ENCODE measurements at regions not wholly inside any gene's neighbourhood (a gene's known extent, or its start where the extent isn't known, plus 50 kb on each side); places are given as distances from the start of the nearest gene placed in this dataset.

GRCh38 chr15:96612917-96613316, 282.4 kb downstream of the NR2F2 start:
- WGBS: 89% methylated on average over 1 of the region's 1 CpG
- Histone ChIP-seq H3K9me3 (no peaks in the 10 kb centered on the region), H3K4me3 (no peak overlapping the region), H3K27ac (no peak overlapping the region), H3K36me3 (no peaks in the 10 kb centered on the region), H3K27me3 (replicated peaks; ENCODE audit: insufficient read depth) (no peaks in the 10 kb centered on the region), H3K4me1 (replicated peaks) (no peaks in the 10 kb centered on the region)
- DNase-seq (ENCODE audit: low spot score): no peak
- no peak for TF ChIP-seq CTCF (IDR thresholded peaks at IDR 0.05)
- TF ChIP-seq POLR2AphosphoS5 (IDR thresholded peaks at IDR 0.05): no peak
- TF ChIP-seq POLR2A (IDR thresholded peaks at IDR 0.05): no peak
- intact Hi-C loops (cut with DNase I): no loop called here

GRCh38 chr15:96619174-96619573, 288.7 kb downstream of the NR2F2 start:
- DNase-seq (ENCODE audit: low spot score): no peak

GRCh38 chr15:96622714-96623113, 292.2 kb downstream of the NR2F2 start:
- no peak overlapping the region for H3K27ac ChIP-seq
- no peaks in the 10 kb centered on the region for H3K4me1 ChIP-seq (replicated peaks)
- TF ChIP-seq POLR2A (IDR thresholded peaks at IDR 0.05) (no peak), CTCF (IDR thresholded peaks at IDR 0.05) (no peak), POLR2AphosphoS5 (IDR thresholded peaks at IDR 0.05) (no peak)
- intact Hi-C loops (cut with DNase I): no loop called here
- no peak for DNase-seq (ENCODE audit: low spot score)
- WGBS: 81% methylated on average over 6 of the region's 6 CpGs
- H3K36me3 ChIP-seq: no peaks in the 10 kb centered on the region
- no peak overlapping the region for H3K4me3 ChIP-seq
- no peaks in the 10 kb centered on the region for H3K27me3 ChIP-seq (replicated peaks; ENCODE audit: insufficient read depth)
- no peaks in the 10 kb centered on the region for H3K9me3 ChIP-seq

More at GRCh38 chr15:96619174-96619573, 288.7 kb downstream of the NR2F2 start:
- Histone ChIP-seq H3K36me3 (no peaks in the 10 kb centered on the region), H3K27me3 (replicated peaks; ENCODE audit: insufficient read depth) (no peaks in the 10 kb centered on the region), H3K4me3 (no peak overlapping the region), H3K4me1 (replicated peaks) (no peaks in the 10 kb centered on the region), H3K27ac (no peak overlapping the region), H3K9me3 (no peaks in the 10 kb centered on the region)
- intact Hi-C loops (cut with DNase I): no loop called here
- TF ChIP-seq POLR2AphosphoS5 (IDR thresholded peaks at IDR 0.05) (no peak), POLR2A (IDR thresholded peaks at IDR 0.05) (no peak), CTCF (IDR thresholded peaks at IDR 0.05) (no peak)
- 40% methylated on average over 6 of the region's 6 CpGs for WGBS

GRCh38 chr15:96625256-96625655, 294.8 kb downstream of the NR2F2 start:
- intact Hi-C loops (cut with DNase I): no loop called here
- TF ChIP-seq CTCF (IDR thresholded peaks at IDR 0.05) (no peak), POLR2AphosphoS5 (IDR thresholded peaks at IDR 0.05) (no peak), POLR2A (IDR thresholded peaks at IDR 0.05) (no peak)
- H3K27me3 ChIP-seq (replicated peaks; ENCODE audit: insufficient read depth): no peaks in the 10 kb centered on the region
- WGBS: 81% methylated on average over 4 of the region's 4 CpGs
- H3K4me1 ChIP-seq (replicated peaks): no peaks in the 10 kb centered on the region
- H3K4me3 ChIP-seq: no peak overlapping the region
- no peaks in the 10 kb centered on the region for H3K9me3 ChIP-seq
- DNase-seq (ENCODE audit: low spot score): no peak
- H3K36me3 ChIP-seq: no peaks in the 10 kb centered on the region
- no peak overlapping the region for H3K27ac ChIP-seq

- intact Hi-C loops (cut with DNase I): no loop called here
- Histone ChIP-seq H3K9me3 (no peaks in the 10 kb centered on the region), H3K27me3 (replicated peaks; ENCODE audit: insufficient read depth) (no peaks in the 10 kb centered on the region), H3K36me3 (no peaks in the 10 kb centered on the region), H3K27ac (no peak overlapping the region), H3K4me3 (no peak overlapping the region), H3K4me1 (replicated peaks) (no peaks in the 10 kb centered on the region)
- no peak for DNase-seq (ENCODE audit: low spot score)
- TF ChIP-seq POLR2A (IDR thresholded peaks at IDR 0.05) (no peak), CTCF (IDR thresholded peaks at IDR 0.05) (no peak), POLR2AphosphoS5 (IDR thresholded peaks at IDR 0.05) (no peak)
- 73% methylated on average over 13 of the region's 13 CpGs for WGBS
Measured at GRCh38 chr15:96627031-96627568, 296.6 kb downstream of the NR2F2 start.

All from prostate gland (tissue), 2 donors.